GM18520 (cell line): ENCODE measurements at regions not wholly inside any gene's neighbourhood (a gene's known extent, or its start where the extent isn't known, plus 50 kb on each side); places are given as distances from the start of the nearest gene placed in this dataset.

Source experiments
- ATAC-seq: cut with Tn5 transposase; IDR thresholded peaks from one replicate; pipeline ENCODE4 v1.9.1; 2021; ENCODE audit not compliant: unreplicated experiment

DNA sequence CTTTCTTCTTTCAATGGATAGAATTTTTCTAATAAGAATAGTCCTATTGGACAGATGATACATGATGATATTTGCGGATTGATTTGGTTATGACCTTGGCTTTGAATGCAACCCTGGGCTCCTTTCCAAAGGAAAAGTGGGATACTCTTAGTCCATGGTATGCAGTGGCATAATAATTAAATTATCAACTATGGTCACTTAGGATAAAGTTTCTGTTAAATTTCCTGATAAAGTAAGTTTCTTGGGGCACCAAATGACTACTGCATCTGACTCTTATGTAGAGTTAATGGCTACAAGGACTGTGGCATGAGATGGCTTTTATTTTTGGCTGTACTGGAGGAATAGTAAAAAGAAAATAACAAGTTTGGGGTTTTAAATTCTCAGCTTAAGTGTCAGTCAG, 126.7 kb downstream of the QPCT start:
- no peak for ATAC-seq

DNA sequence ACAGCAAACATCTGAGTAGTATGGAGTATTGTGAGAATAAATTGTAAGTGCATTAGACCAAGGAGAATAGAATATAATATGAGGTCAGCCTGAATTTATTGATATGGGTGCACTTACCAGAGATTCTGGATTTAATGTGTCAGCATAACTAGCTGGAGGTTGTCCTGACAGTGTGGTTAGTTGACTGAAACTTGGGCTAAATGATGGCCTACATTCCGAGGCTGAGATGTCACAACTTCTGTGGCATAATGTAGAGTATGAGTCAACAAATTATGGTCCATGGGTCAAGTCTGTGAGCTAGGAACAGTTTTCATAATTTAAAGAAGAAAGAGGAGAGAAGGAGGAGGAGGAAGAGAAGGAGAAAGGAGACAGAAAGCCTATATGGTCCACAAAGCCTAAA, 127.6 kb downstream of the QPCT start:
- ATAC-seq, result no peak

DNA sequence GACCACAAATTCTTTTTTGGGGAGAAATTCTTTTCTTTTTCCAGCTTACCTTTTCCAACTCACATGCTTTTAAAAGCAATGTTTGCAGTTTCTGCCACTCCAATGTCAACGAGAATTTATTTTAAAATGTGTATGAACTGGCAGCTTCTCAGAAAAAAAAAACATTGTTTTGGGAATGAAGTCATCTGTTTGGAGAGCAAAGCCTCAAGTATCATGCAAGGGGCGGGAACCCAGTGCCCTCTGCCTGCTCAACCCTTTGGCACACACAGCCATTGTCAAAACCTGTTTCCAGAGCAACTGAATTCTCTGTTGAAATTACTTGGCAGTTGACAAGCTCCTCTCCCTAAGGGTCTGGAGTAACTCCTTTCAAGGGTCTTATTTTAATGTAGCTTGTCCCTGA, 128.5 kb downstream of the QPCT start:
- no peak for ATAC-seq

DNA sequence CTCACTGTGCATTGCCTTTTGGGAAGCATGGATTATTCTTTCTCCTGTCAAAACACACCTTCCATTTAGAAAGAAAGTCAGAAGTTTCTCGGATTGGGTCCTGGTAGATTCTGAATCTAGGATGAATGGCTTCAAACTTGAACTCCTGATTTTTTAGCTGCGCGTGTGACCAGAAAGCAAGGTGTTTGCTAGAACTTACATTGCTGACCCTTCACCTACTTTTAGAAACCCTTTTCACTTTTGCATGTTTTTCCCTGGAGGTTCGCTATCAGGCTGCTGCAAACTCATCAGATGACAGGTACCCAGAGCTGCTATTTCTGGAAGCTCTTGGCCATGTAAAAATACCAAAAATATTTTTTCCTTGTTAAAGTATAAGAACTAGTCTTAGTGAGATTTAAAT, 132.0 kb downstream of the QPCT start:
- no peak for ATAC-seq

DNA sequence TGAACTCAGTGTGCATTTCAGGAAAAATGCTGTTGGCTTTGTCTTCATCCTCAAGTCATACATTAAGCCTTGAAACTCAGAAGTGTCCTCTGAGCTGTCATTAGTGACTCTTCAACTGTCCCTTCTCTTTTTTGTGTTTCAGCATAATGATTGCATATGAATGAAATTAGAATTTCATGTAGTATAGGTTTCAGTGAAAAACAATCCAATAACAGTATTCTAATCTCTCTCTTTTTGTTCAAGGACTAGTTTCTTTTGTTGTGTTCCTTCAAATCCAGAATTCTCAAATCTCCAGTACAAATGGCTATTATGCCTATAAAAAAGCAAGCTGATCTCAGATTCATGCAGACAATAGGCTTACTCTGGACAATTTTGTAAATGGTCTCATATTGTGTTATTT, 133.5 kb downstream of the QPCT start:
- ATAC-seq, result no peak

DNA sequence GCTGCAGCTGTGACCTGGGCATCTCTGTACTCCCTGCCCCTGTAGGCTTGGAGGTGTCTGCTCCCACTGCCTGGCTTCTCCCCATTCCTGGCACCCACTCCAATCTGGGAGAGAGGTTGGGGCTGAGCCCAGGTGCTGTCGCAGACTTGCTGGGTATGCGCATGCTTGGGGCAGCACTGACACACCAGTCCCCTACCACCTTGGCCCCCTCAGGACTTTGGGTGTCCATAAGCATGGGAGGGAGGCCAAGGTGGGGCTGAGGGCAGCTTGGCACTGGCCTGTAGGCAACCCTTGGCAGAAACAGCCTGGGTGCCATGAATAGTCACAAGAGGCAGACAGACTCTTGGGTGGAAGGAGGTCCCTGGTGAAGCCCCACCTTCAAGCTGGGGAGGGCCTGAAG, 136.8 kb downstream of the QPCT start:
- ATAC-seq, result no peak

DNA sequence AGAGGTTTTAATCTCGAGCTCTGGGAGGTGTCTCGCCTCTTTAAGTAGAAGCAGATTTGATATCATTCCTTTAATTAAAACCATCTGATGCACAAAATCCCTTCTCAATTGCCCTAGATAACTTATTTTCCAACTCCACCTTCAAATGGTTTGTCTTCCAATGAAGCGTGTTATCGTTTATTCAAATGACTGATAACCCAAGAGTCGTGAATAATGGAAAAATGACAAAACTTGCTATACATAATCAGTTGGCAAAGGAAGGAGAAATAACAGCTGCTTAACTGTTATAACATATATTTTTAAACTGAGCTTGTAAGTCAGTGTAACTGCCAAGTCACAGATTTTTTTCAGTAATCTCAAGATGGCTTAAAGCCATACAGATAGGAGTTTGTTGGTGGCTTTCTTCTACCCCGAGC, 144.6 kb downstream of the QPCT start:
- ATAC-seq, result no peak

DNA sequence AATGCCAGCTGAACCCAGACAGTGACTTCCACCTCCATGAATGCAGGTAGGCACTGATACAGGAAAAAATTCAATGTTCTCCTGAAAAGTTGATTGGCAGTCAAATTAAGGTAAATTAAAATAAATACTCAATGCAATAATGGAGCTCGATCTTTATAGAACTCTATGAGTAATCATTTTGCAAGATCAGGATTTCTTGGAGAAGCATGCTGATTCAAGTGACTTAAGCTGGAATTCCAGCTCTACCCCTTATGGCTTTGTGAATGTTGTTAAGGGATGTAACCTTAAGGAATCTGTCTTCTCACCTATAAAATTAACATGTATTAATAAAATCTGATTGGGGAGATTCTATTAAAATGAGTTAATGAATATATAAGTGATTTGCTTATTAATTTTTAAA, 145.1 kb downstream of the QPCT start:
- no peak for ATAC-seq

DNA sequence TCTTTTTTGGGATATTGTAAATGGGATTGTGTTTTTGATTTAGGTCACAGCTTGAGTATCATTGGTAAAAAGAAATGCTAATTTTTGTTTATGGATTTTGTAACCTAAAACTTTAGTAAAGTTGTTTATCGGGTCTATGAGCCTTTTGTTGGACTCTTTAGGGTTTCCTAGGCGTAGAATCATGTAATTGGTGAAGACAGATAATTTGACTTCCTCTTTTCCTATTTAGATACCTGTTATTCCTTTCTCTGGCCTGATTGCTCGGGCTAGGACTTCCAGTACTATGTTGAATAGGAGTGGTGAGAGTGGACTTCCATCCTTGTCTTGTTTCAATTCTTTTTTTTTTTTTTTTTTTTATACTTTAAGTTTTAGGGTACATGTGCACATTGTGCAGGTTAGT, 149.0 kb downstream of the QPCT start:
- ATAC-seq, result no peak

DNA sequence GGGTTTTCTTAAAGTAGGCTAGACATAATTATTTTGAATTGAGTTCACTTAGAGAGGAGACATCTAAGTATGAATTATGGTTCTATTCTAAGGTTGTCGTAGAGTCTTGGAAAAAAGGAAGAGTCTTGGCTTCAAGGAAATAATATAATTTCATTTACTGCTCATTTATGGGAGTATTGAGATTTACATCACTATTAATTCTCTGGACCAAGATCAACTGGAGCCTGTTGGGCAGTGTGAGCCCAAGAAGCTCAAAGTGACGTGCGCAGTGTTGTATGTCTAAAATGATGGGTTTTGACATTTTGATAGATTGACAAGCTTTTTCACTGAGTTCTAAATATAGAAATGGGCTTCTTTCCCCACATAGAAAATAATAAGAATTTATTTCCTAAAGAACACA, 154.7 kb downstream of the QPCT start:
- no peak for ATAC-seq

DNA sequence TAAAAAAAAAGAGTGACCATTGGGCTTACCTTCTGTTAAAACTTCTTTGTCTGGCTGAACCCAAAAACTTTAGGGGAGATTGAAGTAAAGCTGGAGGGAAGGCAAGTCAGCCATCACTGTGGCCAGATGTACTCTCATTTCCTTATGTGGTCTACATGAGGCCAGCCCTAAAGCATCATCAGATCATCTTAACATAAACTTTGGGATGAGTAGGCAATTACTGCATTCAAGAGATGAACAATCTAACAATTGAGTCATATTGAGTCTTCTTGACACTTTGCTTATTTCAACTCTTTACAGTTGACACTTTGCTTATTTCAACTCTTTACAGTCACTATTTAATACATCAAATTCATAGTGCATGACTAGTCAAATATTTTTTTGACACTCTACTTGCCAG, 155.6 kb downstream of the QPCT start:
- ATAC-seq, result no peak

DNA sequence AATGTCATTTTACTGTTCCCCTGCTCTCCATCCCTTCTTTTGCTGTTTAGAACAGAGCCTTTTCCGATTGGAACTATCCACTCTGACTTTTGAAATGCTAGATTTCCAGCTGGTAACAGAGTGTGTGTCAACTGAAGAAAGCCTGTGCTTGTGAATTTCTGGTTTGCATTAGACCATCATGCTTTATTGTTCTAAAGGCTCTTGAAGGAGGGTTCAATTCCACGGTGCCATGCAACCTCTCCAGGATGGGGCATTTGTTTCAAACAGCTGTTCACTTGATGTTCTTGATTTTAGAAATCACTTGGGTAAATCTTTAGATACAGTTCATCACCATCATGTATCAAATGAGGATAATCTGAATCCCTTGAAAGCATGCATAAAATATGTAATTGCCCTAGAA, 156.7 kb downstream of the QPCT start:
- no peak for ATAC-seq

DNA sequence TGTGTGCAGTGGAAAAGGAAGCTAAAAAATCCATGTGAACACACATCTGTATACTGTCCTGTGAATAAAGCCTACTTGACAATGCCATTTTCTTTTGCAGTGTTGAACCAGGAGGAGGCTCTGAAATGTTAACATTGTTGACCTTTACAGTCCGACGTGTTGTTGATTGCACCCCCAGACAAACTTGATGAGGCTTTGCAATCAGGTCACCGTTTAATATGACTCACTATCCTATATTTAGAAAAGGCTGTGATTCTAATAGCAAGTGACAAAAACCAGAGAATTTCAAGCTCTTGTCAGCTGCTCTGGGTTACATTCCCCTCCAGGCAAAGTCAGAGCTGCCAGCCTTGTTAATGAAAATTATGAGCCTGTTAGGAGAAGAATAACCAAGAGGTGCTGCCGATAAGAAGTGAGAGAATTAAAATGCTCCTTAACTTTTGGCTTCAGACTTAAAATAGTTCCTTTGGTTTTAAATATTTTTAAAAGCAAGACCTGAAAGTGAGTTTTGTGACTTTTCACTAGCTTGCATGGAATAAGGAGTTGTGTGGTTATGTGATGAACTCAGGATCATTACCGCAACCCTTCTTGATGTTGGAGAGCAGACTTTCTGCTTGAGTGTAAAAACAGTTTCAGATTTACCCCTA, 162.1 kb downstream of the QPCT start:
- no peak for ATAC-seq

DNA sequence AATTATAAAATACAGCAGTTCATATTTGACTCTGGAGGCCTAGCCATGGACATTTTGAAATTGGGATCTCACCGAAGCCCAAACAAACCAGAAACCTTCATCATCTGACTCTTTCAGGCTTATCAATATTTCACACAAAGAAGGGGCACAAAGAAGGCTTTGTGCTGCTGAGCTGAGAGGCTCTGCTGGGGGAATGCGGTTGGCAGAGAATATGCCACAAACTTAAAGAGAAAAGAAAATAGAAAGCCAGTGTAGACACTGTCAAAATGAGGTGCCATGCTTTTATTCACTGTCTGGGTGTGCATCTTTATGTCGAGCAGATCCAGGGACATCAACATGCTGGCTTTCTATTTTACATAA, 162.6 kb downstream of the QPCT start:
- ATAC-seq, result no peak

DNA sequence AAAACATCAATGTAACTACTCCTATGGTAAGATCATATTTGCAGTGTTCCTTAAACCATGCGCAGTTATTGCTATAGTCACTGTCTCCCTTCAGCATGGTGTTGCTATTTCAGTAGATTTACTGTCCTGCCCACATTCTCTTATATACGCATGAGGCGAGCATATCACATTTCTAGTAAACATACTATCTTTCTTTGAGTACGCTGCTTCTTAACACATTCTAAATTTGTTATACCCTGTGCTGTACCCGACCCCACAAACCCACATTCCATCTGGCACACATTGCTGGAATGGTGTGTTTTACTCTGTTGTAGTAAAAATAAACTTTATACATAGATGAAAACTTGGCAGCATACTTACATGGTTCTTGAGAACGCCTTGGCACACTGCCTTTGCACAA, 163.3 kb downstream of the QPCT start:
- no peak for ATAC-seq

DNA sequence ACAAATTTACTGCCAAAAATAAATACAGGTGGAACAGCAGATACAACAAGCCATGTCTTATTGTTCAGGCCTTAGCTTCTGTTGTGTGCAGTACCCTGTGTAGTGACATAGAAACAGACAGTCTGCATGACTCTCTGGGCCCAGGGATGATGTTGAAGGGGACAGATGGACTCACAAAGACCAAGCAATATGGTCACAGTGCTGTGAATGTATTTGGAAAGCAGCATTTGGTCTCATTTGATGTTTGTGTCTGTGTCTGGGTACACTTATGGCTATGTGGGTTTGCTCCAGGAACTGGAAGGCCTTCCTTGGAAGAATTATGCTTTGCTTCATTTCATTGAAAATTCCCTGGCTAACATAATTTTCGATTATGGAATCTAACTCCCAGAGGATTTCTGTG, 158.5 kb downstream of the CDC42EP3 start:
- ATAC-seq, result no peak

DNA sequence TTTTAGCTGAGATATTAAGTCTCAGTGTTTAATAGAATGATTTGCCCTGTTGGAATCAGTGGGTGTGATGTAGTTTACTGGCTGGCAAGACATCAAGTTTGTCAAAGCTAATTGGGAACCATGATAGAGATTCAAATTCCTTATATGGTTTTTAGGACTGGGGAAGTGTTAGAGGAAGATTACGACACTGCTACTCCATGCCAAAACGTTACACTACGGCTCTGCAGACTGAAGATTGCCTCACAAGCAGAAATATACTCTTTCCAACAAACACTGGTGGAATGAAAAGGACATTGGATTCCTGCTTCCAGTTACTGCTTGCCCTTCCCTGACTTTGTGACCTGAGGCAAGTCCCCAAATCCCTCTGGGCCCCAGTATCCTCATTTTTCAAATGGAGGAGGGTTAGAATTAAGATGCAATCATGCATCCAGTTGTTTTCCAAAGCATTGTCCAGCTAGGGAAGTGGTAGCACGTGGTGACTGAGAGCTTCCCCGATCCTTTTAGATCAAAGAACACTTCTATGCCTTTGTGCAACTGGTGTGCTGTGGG, 147.6 kb downstream of the CDC42EP3 start:
- no peak for ATAC-seq

DNA sequence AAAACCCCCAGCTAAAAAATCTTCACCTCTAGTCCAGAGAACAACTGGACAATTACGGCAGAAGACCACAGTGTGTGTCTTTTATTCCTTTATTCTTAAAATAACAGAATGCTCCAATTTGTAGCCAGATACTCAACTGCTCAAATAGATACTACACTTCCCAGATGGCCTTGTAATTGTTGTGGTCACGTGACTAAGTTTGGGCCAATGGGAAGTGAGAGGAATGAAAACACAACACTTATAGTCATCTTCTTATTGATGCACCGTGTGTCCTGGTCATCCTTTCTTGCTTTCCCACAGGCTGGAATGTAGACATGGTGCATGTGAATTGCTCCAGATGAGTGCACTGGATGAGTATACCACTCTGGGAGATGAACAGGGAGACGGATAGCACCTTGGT, 145.1 kb downstream of the CDC42EP3 start:
- no peak for ATAC-seq

DNA sequence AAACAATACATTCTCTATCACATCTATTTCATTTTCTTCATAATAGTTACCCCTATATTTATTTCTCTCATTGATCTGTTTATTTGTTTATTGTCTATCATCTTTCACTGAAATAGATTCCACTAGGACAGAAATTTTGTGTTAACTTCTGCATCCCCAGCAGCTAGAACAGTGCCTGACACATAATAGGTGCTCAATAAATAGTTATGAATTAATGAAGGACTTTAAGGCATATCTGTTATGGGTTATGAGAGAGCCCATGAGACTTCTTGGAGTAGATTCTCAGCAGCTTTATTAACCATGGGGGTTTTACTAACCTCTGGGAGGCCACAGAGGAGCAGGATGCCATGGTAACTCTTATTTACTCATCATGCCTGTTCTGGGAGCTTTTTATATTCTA, 144.6 kb downstream of the CDC42EP3 start:
- ATAC-seq, result no peak

DNA sequence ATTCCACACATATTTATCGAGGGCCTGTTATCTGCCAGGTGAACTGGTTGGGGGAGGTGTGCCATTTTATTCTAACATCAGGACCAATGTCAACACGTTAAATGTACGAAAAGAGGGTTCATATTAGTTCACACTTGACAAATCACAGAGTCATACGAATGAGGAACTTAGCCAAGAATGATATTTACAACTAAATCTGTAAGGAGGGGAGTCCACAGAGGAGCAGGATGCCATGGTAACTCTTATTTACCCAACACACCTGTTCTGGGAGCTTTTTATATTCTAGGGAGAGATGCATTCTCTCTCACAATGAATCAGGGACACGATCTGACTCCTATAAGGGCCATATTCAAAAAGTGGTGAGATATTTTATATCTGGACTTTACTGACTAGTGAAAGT, 144.1 kb downstream of the CDC42EP3 start:
- ATAC-seq, result no peak

DNA sequence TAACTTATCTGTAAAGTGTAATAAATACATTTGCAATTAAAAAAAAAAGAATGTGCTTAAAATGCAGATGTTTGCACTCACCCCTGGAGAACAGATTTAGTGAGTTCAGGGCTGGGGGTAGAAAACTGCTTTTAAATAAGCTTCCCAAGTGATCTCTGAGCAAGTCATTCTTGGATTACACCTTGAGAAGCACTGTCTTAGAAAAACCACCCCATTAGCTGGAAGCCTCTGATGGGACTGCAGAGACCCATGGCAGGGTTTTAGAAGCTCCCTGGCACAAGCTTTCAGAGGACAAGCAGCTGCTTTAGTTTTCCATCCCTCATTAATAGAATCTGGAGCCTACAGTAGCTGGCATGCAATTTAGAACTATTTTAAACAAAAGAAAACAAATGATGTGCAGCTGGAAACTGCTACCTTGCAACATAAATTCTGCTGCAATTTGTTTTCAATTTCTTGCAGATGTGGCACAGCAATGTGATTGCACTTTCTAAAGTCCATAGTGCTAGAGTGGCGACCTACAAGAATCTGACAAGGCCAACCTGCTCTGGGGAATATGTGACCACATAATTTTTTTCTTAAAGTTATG, 141.5 kb downstream of the CDC42EP3 start:
- no peak for ATAC-seq

DNA sequence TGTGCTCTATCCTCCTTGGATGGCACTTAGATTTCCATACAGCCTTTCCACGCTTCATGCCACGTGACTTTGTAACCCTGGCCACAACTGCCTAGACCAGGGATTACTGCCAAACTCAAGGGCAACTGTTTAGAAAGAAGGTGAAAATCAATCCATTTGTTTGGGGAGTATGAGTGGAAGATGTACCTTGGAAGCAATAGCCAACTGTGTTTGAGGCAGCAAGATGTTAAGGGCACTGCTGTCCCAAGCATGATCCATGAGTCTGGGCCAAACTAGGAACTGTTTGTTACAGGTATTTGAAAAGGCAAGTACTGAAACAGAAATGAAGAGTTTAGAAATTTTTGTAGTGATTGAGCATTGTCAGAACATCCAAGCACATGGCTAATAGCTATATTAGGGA, 138.9 kb downstream of the CDC42EP3 start:
- no peak for ATAC-seq

DNA sequence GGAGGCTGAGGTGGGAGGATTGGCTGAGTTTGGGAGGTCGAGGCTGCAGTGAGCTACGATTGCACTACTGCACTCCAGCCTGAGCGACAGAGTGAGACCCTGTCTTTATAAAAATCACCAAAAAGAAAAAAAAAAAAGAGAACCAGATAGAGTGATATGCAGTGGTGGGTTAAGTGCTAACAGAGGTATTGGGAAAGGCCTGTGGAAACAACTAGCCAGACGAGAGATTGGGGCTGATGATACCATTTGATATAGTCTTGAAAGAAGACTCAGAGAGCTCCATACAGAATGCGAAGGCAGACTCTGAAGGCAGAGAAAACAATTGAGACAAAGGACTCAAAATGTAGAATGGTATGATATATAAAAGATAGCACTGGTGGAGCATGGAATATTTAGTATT, 134.1 kb downstream of the CDC42EP3 start:
- no peak for ATAC-seq
